Effector memory CD8-positive, alpha-beta T cell (primary cell): ENCODE measurements at regions not wholly inside any gene's neighbourhood (a gene's known extent, or its start where the extent isn't known, plus 50 kb on each side); places are given as distances from the start of the nearest gene placed in this dataset.

Source experiments
- ATAC-seq: fragments of 150-1000 bp; cut with Tn5 transposase; replicated peaks from 2 replicates; pipeline ENCODE4 v1.10.0; 2021; ENCODE audit warnings: mild to moderate bottlenecking, moderate library complexity
- DNase-seq, 3 experiments: peaks; one replicate each; pipeline ENCODE4 v3.0.0; 2021
- H3K27ac Mint-ChIP-seq, 2 donors: one replicate each; pipeline ENCODE4 v1.8.0; 2022; ENCODE audit warnings: mild to moderate bottlenecking in 2 of 2, mixed read lengths in 2 of 2, moderate library complexity in 2 of 2
- H3K27me3 Mint-ChIP-seq, 2 donors: one replicate each; pipeline ENCODE4 v1.8.0; 2022; ENCODE audit warnings: mixed read lengths in 2 of 2
- H3K36me3 Mint-ChIP-seq: one replicate; pipeline ENCODE4 v1.8.0; 2022; ENCODE audit warnings: mild to moderate bottlenecking, moderate library complexity, mixed read lengths; ENCODE audit not compliant: insufficient read depth
- H3K4me1 Mint-ChIP-seq, 2 donors: one replicate each; pipeline ENCODE4 v1.8.0; 2022; ENCODE audit warnings: low read depth in 2 of 2, mixed read lengths in 2 of 2
- H3K4me3 Mint-ChIP-seq, 2 donors: one replicate each; pipeline ENCODE4 v1.8.0; 2022; ENCODE audit warnings: mild to moderate bottlenecking in 2 of 2, mixed read lengths in 2 of 2, moderate library complexity in 2 of 2
- H3K9me3 Mint-ChIP-seq, 2 donors: one replicate each; pipeline ENCODE4 v1.8.0; 2022; ENCODE audit warnings: mixed read lengths in 2 of 2

DNA sequence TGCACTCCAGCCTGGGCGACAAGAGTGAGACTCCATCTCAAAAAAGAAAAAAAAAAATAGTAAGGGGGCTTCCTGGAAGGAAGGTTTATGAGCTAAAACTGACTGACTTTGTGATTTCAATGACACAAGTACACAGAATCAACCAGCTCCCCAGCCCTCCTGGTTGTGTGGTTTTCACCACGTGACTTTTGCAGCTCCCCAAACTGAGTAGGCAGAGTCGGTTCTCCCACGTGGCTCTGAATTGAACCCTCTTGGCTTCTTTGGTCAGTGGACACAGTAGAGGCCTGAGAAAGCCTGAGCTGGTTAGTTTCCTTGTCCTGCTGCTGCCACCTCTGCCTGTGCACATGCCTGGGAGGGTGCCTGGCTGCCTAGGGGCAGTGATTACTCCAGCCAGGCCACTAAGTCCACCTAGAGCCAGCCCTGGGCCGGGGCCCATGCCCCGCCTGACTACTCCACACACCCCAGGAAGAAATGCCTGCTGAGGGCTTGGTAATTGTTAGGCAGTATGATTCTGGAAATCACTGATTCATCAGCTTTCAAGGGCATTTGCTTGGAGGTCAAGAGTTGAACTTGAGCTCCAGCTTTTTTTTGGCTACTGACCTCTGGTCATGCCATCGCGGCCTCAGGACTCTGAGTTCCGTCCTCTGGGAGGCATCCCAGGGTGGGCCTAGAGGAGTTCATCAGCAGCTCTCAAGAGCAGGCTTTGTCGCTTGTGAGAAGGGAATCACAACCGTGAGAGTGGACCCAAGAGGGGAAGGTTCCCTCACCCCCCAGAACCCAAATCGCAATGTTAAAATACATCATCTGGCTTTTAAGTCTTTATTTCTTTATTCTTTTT lies 431.9 kb upstream of the HS6ST1 start:
- Mint-ChIP-seq H3K4me3 (no peak overlapping the region), H3K9me3 (no peaks in the 10 kb centered on the region), H3K4me1 (peaks cover 4 to 12% of the 10 kb centered on the region in 2 donors), H3K27ac (no peak overlapping the region), H3K27me3 (peaks cover 17 to 39% of the 10 kb centered on the region in 2 donors), H3K36me3 (no peaks in the 10 kb centered on the region)
- DNase-seq, result no peak
- no peak for ATAC-seq

DNA sequence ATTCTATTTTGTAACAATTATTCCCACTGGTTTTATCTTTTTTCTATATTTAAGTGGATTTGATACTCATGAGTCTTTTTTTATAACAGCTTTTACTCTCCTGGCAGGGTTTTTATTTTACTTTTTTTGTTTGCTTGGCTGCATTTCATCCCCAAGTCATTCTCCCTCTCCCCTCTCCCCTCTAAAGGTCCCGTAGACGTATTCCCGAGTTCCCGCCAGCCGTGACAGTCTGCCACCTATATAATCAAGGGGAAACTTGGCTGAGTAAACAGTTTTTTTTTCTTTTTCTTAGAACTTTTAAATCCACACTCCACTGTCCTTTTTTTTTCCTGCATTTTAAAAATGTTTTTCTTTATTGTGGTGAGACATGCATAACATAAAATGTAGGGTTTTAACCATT lies 433.1 kb upstream of the HS6ST1 start:
- DNase-seq (no peak), ATAC-seq (no peak)
- Mint-ChIP-seq H3K27ac (no peak overlapping the region), H3K4me3 (no peak overlapping the region), H3K9me3 (no peaks in the 10 kb centered on the region), H3K4me1 (peaks cover 4 to 12% of the 10 kb centered on the region in 2 donors), H3K27me3 (peaks cover 10 to 44% of the 10 kb centered on the region in 2 donors), H3K36me3 (no peaks in the 10 kb centered on the region)

DNA sequence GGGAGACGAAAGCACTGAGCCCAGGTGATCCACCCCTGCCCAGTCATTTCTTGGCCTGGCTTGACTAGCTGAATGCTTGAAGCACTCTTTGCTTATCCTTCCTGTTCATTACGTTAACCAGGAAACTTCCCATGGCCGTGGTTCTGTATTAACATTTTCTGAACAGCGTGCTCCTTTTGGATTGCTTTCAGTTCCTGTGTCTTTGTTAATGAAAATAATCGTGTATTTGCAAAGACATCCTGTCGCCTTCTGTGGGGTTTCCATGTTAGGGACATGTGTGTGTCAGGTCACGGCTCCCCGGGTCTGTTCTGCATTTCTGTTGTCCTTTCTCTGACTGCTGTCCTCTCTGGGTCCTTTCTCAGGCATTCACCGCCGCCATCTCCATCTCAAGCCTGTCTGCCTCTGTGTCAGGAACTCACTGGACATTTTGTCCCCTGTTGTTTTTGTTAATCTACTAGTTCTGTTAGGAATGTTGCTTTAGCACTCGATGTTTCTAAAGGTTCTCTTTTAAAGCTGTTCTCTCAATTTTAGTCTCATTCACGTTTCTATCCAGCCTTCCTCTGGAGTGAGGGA lies 434.1 kb upstream of the HS6ST1 start:
- H3K27ac Mint-ChIP-seq, result no peak overlapping the region
- no peak for ATAC-seq
- no peak overlapping the region for H3K4me3 Mint-ChIP-seq
- no peaks in the 10 kb centered on the region for H3K9me3 Mint-ChIP-seq
- no peak for DNase-seq
- no peaks in the 10 kb centered on the region for H3K36me3 Mint-ChIP-seq
- H3K4me1 Mint-ChIP-seq, result peaks cover 4 to 12% of the 10 kb centered on the region in 2 donors
- H3K27me3 Mint-ChIP-seq, result peaks cover 10 to 45% of the 10 kb centered on the region in 2 donors

DNA sequence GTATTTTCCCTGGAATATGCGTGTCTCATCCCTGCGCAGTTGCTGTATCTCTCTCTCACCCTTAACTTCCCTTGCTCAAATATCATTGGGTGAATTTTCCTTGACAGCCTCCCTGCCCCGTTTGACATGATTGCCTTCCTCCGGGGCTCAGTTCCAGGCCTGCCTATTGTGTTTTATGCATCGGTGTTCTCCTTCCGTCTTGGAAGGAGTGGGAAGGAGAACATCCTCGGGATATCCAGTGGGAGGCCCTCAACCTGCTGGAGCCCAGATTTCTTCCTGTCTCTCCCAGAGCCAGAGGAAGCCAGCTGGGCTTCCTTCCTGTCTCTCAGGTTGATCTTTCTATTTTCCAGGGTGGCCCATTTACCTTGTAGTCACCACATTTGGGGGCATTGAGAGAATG lies 434.7 kb upstream of the HS6ST1 start:
- DNase-seq (no peak), ATAC-seq (no peak)
- no peaks in the 10 kb centered on the region for H3K9me3 Mint-ChIP-seq
- no peaks in the 10 kb centered on the region for H3K36me3 Mint-ChIP-seq
- peaks cover 4 to 12% of the 10 kb centered on the region in 2 donors for H3K4me1 Mint-ChIP-seq
- H3K27me3 Mint-ChIP-seq, result peaks cover 10 to 45% of the 10 kb centered on the region in 2 donors
- H3K27ac Mint-ChIP-seq, result no peak overlapping the region
- no peak overlapping the region for H3K4me3 Mint-ChIP-seq

DNA sequence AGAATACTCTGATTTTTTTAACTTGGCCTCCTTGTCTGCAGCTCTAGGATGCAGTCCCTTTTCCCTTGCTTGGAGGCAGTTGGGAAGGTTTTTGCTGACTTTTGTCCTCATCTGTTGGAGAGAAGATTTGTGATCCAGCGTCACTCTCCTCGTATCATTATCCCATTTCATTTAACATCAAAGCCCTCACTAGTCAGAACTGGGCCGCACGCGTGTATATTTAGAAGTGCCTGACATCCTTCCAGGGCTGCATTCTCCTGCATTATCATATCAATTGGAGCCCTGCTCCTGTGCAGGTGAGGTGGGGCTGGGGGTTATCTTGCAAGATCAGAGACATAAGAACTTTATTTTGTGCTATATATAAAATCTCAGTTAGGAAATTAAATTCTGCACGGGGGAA lies 435.1 kb upstream of the HS6ST1 start:
- ATAC-seq, result no peak
- no peaks in the 10 kb centered on the region for H3K36me3 Mint-ChIP-seq
- no peaks in the 10 kb centered on the region for H3K9me3 Mint-ChIP-seq
- peaks cover 4 to 12% of the 10 kb centered on the region in 2 donors for H3K4me1 Mint-ChIP-seq
- no peak overlapping the region for H3K4me3 Mint-ChIP-seq
- H3K27me3 Mint-ChIP-seq, result peaks cover 10 to 45% of the 10 kb centered on the region in 2 donors
- DNase-seq, result no peak
- H3K27ac Mint-ChIP-seq, result no peak overlapping the region

DNA sequence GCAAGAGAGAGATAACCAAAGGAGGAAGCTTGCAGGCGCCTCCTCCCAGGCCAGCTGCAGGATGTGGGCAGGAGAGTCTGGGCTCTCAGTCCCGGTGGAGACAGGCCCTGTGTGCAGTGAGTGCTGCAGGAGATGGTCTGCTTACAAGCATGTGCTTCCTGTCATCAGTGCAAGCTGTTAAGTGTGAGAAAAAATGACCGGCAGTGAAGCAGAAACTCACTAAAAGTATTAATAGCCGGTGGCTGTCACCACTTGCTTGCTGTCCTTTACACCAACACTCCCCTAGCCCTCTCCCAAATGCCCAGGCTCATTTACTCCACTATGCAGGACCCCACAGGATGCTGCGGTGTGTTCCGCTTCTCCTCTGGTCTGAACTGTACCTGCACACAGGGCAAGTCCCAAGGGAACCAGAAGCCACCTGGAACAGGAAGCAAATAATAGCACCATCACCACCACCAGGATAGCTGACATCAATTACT lies 435.6 kb upstream of the HS6ST1 start:
- no peaks in the 10 kb centered on the region for H3K36me3 Mint-ChIP-seq
- ATAC-seq (no peak), DNase-seq (no peak)
- no peak overlapping the region for H3K27ac Mint-ChIP-seq
- no peaks in the 10 kb centered on the region for H3K9me3 Mint-ChIP-seq
- H3K4me3 Mint-ChIP-seq, result no peak overlapping the region
- H3K4me1 Mint-ChIP-seq, result peaks cover 4 to 12% of the 10 kb centered on the region in 2 donors
- H3K27me3 Mint-ChIP-seq, result peaks cover 10 to 45% of the 10 kb centered on the region in 2 donors

DNA sequence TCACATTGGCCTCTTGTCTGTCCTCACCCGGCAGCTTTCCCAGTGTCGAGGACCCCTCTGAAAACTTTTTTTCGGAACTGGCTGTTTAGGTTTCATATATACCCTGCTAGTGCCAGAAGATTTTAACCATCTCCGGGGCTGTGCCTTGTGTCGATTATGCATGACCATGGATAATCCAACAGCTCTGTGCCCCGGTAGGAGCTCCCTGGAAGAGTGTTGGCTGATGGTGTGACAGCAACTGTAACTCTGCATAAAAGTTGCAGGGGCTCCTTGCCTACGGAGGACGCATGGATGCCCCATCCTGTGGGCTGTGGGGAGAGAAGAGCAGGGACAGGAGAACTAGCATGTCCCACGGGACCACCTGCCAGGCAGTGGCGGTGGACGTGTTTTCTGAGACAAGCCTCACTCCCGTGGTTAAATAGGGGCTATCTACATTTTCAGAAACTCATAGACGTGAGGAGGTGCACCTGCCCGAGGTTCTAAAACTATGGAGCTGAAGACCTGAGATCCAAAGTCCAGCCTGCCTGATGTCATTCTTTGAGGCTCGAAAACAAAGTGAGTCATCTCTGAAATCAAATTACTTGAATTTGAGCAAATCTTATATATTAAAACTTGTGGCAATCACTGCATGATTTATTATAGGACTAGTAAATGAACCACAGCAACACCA lies 437.2 kb upstream of the HS6ST1 start:
- ATAC-seq (no peak), DNase-seq (no peak)
- H3K36me3 Mint-ChIP-seq, result no peaks in the 10 kb centered on the region
- no peak overlapping the region for H3K4me3 Mint-ChIP-seq
- H3K9me3 Mint-ChIP-seq, result no peaks in the 10 kb centered on the region
- H3K27me3 Mint-ChIP-seq, result peaks cover 10 to 55% of the 10 kb centered on the region in 2 donors
- H3K27ac Mint-ChIP-seq, result no peak overlapping the region
- H3K4me1 Mint-ChIP-seq, result peaks cover 4 to 12% of the 10 kb centered on the region in 2 donors

DNA sequence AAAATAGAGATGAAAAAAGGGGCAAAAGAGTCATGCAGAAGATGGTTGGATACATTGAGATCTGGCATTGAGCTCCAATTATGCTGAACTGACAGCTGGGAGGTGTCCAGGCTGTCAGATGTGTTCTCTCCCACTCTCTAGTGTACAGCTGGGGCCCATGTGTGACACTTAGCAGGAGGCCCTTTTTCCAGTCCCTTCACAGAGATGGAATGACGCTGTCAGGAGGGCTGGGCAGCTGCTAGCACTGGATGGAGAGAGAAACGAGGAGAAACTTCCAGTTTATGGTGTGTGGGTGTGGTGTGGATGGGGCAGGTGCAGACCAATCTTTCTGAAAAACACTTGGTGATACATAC lies 437.7 kb upstream of the HS6ST1 start:
- DNase-seq (no peak), ATAC-seq (no peak)
- H3K27ac Mint-ChIP-seq, result no peak overlapping the region
- peaks cover 4 to 12% of the 10 kb centered on the region in 2 donors for H3K4me1 Mint-ChIP-seq
- no peaks in the 10 kb centered on the region for H3K36me3 Mint-ChIP-seq
- H3K9me3 Mint-ChIP-seq, result no peaks in the 10 kb centered on the region
- peaks cover 10 to 55% of the 10 kb centered on the region in 2 donors for H3K27me3 Mint-ChIP-seq
- H3K4me3 Mint-ChIP-seq, result no peak overlapping the region

DNA sequence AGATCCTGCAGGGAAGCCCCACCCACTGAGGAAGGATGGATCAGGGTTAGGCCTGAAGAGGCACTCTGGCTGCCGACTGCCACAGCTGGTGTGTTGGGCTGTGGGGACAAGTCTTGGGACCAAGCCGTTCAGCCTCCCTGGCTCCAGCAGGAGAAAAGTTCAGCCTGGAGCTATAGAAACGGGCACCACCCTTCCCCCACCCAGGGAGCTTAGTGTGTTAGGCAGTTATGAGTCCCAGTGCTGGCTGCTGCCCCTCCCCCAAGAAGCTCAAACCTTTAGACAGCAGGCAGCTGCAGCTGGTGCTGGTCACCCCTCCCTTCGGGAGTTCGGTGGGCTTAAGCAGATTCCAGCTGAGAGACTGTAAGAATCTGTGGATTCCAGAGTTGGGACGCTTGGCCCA lies 447.1 kb upstream of the HS6ST1 start:
- peaks cover 4 to 24% of the 10 kb centered on the region in 2 donors for H3K9me3 Mint-ChIP-seq
- no peak overlapping the region for H3K27ac Mint-ChIP-seq

DNA sequence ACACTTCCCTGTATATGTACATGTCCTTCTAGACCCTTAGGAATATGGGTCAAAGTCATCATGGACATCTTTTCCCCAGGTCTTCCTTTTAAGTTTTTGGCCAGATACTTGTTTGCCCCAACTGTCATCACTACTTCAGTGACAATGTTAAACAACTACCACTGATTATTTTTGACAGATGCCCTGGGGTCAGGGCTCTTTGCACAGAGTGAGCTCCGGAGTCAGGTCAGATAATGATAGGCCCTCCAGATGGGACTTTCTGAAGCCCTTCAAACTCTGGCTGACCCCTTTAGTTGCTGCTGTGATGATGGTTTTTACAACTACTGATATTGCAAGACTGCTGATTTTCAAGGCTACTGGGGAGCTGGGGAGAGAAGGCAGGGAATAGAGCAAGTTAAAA lies 449.4 kb upstream of the HS6ST1 start:
- H3K27ac Mint-ChIP-seq, result no peak overlapping the region

More for the DNA sequence above, 447.1 kb upstream of the HS6ST1 start:
- Mint-ChIP-seq H3K4me3 (no peak overlapping the region), H3K27me3 (peaks cover 15 to 27% of the 10 kb centered on the region in 2 donors), H3K4me1 (no peaks in the 10 kb centered on the region), H3K36me3 (no peaks in the 10 kb centered on the region)
- no peak for DNase-seq
- no peak for ATAC-seq

DNA sequence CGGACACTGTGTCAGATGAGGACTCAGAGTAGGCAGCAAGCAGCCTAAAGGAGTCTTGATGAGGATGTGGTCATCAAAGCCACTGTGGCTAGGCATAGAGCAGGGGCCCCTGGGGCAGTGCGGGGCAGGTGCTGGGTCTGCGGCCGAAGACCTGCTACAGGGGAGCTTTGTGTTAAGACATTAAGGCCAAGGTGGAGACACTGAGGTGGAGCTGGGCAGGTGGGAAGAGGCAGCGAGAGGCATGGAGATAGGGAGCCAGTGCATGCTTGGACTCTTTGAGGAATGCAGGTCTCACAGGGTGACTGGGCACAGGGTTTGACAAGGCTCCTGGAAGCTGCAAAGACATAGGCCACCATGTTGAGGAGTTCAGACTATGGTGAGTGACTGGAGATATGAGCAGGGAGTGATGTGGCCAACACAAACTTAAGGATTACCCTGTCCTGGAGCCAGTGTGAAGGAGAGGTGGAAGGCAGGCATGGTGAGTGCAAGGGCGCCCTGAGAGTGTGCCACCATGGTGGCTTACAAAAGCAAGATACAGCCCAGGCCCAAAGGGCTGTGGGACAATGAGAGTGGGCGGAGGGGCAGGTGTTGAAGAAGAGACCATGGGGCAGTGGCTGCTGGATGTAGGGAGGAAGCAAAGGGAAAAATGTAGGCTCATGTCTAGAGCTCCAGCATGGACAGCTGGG lies 450.9 kb upstream of the HS6ST1 start:
- Mint-ChIP-seq H3K27me3 (peaks cover 15 to 25% of the 10 kb centered on the region in 2 donors), H3K36me3 (no peaks in the 10 kb centered on the region), H3K4me1 (no peaks in the 10 kb centered on the region), H3K4me3 (no peak overlapping the region), H3K27ac (no peak overlapping the region), H3K9me3 (peaks cover 0 to 8% of the 10 kb centered on the region in 2 donors)
- ATAC-seq, result no peak
- DNase-seq, result no peak

More for the DNA sequence above, 449.4 kb upstream of the HS6ST1 start:
- ATAC-seq (no peak), DNase-seq (no peak)
- Mint-ChIP-seq H3K27me3 (peaks cover 15 to 27% of the 10 kb centered on the region in 2 donors), H3K4me1 (no peaks in the 10 kb centered on the region), H3K4me3 (no peak overlapping the region), H3K36me3 (no peaks in the 10 kb centered on the region), H3K9me3 (peaks cover 4 to 18% of the 10 kb centered on the region in 2 donors)

DNA sequence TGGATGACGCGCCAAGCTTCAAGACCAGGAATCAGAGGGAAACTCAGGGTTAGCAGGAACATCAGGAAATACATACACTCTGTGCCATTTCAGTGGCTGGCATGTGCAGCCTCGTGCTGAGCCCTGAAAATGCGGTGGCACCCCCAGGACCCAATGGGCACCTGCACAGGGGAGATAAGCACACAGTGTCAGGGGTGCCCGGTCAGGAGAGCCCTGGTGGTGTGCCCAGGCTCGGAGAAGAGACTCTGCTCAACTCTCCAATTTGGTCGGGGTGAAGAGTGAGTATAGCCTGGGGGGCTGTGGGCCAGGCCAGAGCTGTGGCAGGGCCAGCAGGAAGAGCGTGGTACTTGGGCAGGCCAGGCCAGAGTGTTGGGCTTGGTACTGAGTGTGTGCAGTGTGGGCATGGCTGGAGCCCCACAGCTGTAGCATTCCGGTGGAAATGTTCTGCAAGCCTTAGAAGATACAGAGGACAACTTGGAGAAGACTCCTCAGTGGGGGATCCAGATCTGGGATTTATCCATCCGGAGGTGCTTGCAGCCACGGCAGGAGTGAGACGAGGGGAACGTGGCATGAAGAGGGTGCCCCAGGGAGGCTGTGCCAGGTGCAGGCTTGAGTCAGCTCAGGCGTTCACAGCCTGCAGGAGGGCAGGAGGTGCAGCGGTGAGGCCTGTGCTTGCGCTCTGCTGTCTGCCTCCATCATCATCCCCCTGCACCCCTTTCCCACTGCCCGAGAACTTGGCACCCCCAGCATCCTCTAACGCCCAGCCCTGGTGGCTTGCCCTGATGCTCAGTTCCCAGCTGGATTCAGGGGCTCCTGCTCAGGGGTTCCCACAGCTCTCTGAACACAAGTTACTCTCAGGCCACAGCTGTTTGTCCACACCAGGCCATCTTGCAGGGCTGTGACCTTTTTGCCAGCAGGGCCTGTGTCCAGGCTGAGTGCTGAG lies 451.7 kb upstream of the HS6ST1 start:
- peaks cover 15 to 18% of the 10 kb centered on the region in 2 donors for H3K27me3 Mint-ChIP-seq
- ATAC-seq, result no peak
- no peak overlapping the region for H3K4me3 Mint-ChIP-seq
- no peaks in the 10 kb centered on the region for H3K9me3 Mint-ChIP-seq
- H3K4me1 Mint-ChIP-seq, result no peaks in the 10 kb centered on the region
- no peak for DNase-seq
- H3K27ac Mint-ChIP-seq, result no peak overlapping the region
- no peaks in the 10 kb centered on the region for H3K36me3 Mint-ChIP-seq
